Natural killer cell (primary cell): ENCODE measurements at regions not wholly inside any gene's neighbourhood (a gene's known extent, or its start where the extent isn't known, plus 50 kb on each side); places are given as distances from the start of the nearest gene placed in this dataset.
"Not testable (repeated sequence)": the region's sequence is repeated elsewhere in the genome, so short reads cannot be mapped to it uniquely, and the experiment has no call there.

Experiments
- ATAC-seq, 3 donors: fragments of 150-1000 bp in 2 of 3; fragments of 200-7000 bp in 1 of 3; cut with Tn5 transposase; 1 replicate in 1 of 3; 2 replicates in 2 of 3; pipeline ENCODE4 v1.10.0; 2021; ENCODE audit warnings: mild to moderate bottlenecking in 2 of 3, moderate library complexity in 2 of 3
- DNase-seq, 2 donors: peaks; one replicate each; pipeline versions ENCODE4 v3.0.0 to v3.0.0-alpha.2; 2013 to 2021; ENCODE audit warnings: mixed read lengths in 1 of 2
- H3K27ac ChIP-seq: one replicate; pipeline ENCODE4 v1.5.1; 2013; ENCODE audit warnings: mild to moderate bottlenecking, low read length
- H3K27me3 ChIP-seq: one replicate; pipeline ENCODE4 v1.6.1; 2013; ENCODE audit warnings: low read length; ENCODE audit not compliant: control insufficient read depth, insufficient read depth
- H3K36me3 ChIP-seq: one replicate; pipeline ENCODE4 v1.6.1; 2013; ENCODE audit warnings: low read length; ENCODE audit not compliant: control insufficient read depth, insufficient read depth
- H3K4me1 ChIP-seq: one replicate; pipeline ENCODE4 v1.6.1; 2013; ENCODE audit warnings: low read length; ENCODE audit not compliant: control insufficient read depth, insufficient read depth
- H3K4me3 ChIP-seq: one replicate; pipeline ENCODE4 v1.5.1; 2013; ENCODE audit warnings: low read length
- H3K9me3 ChIP-seq: one replicate; pipeline ENCODE4 v1.6.1; 2013; ENCODE audit warnings: low read length; ENCODE audit not compliant: control insufficient read depth, insufficient read depth
- H3K27ac Mint-ChIP-seq, 2 donors: one replicate each; pipeline ENCODE4 v1.8.0; 2022; ENCODE audit warnings: mild to moderate bottlenecking in 2 of 2, mixed read lengths in 2 of 2, moderate library complexity in 1 of 2
- H3K27me3 Mint-ChIP-seq, 2 donors: one replicate each; pipeline ENCODE4 v1.8.0; 2022; ENCODE audit warnings: low read depth in 2 of 2, mixed read lengths in 2 of 2
- H3K36me3 Mint-ChIP-seq: one replicate; pipeline ENCODE4 v1.8.0; 2022; ENCODE audit warnings: mixed read lengths
- H3K4me1 Mint-ChIP-seq, 2 donors: one replicate each; pipeline ENCODE4 v1.8.0; 2022; ENCODE audit warnings: mixed read lengths in 2 of 2
- H3K4me3 Mint-ChIP-seq: one replicate; pipeline ENCODE4 v1.8.0; 2022; ENCODE audit warnings: mild to moderate bottlenecking, moderate library complexity, mixed read lengths
- H3K9me3 Mint-ChIP-seq, 2 donors: one replicate each; pipeline ENCODE4 v1.8.0; 2022; ENCODE audit warnings: mixed read lengths in 2 of 2
- CTCF ChIP-seq: fragments of 200-600 bp; IDR thresholded peaks from one replicate; pipeline ENCODE4 v1.8.0; 2022; ENCODE audit warnings: antibody characterized with exemption
- WGBS: methylation state at CpG from one replicate; pipeline ENCODE4 v1.1.7; 2013; ENCODE audit warnings: missing lambda C conversion rate; ENCODE audit not compliant: insufficient coverage; 5-methylcytosine and 5-hydroxymethylcytosine counted together
- intact Hi-C: fragments of 100-400 bp; cut with micrococcal nuclease; formaldehyde crosslinking; loops from one replicate; pipeline ENCODE4 v1.14.2; 2022

GRCh38 chr20:12748359-12748994, 260.3 kb upstream of the SPTLC3 start:
- ATAC-seq (no peak), DNase-seq (no peak)
- Mint-ChIP-seq H3K4me3 (no peak overlapping the region), H3K9me3 (peaks cover 2 to 3% of the 10 kb centered on the region in 2 donors), H3K27me3 (no peaks in the 10 kb centered on the region), H3K4me1 (no peaks in the 10 kb centered on the region), H3K27ac (no peak overlapping the region), H3K36me3 (no peaks in the 10 kb centered on the region)
- Histone ChIP-seq H3K27me3 (no peaks in the 10 kb centered on the region), H3K27ac (no peak overlapping the region), H3K36me3 (no peaks in the 10 kb centered on the region), H3K4me3 (no peak overlapping the region), H3K4me1 (no peaks in the 10 kb centered on the region), H3K9me3 (no peaks in the 10 kb centered on the region)
- intact Hi-C loops, result no loop called here
- no peak for TF ChIP-seq CTCF
- 63% methylated on average over 1 of the region's 1 CpG for WGBS

- intact Hi-C loops, result no loop called here
- H3K27me3 Mint-ChIP-seq, result no peaks in the 10 kb centered on the region
- H3K4me3 ChIP-seq, result no peak overlapping the region
- H3K36me3 ChIP-seq, result no peaks in the 10 kb centered on the region
- no peaks in the 10 kb centered on the region for H3K27me3 ChIP-seq
- 86% methylated on average over 6 of the region's 6 CpGs for WGBS
- H3K36me3 Mint-ChIP-seq, result no peaks in the 10 kb centered on the region
- no peak overlapping the region for H3K27ac ChIP-seq
- H3K4me1 Mint-ChIP-seq, result no peaks in the 10 kb centered on the region
- no peak for TF ChIP-seq CTCF
- DNase-seq (no peak), ATAC-seq (no peak)
- H3K9me3 ChIP-seq, result no peaks in the 10 kb centered on the region
- no peak overlapping the region for H3K27ac Mint-ChIP-seq
- no peaks in the 10 kb centered on the region for H3K4me1 ChIP-seq
- H3K4me3 Mint-ChIP-seq, result no peak overlapping the region
- H3K9me3 Mint-ChIP-seq, result peaks cover 3 to 6% of the 10 kb centered on the region in 2 donors
These were observed 258.6 kb upstream of the SPTLC3 start for GRCh38 chr20:12750221-12750620.

- H3K4me3 Mint-ChIP-seq, ATAC-seq, H3K27me3 ChIP-seq, DNase-seq, H3K36me3 ChIP-seq, H3K36me3 Mint-ChIP-seq, H3K27ac ChIP-seq, H3K27me3 Mint-ChIP-seq, H3K9me3 Mint-ChIP-seq, H3K4me1 ChIP-seq, H3K27ac Mint-ChIP-seq, H3K9me3 ChIP-seq, intact Hi-C loops, H3K4me3 ChIP-seq, H3K4me1 Mint-ChIP-seq: not testable (repeated sequence)
- WGBS, result 76% methylated on average over 9 of the region's 9 CpGs
These were observed 255.7 kb upstream of the SPTLC3 start for GRCh38 chr20:12752900-12753693.

- intact Hi-C loops, H3K36me3 ChIP-seq, H3K36me3 Mint-ChIP-seq, H3K4me3 ChIP-seq, H3K4me1 Mint-ChIP-seq, H3K4me3 Mint-ChIP-seq, H3K4me1 ChIP-seq, ATAC-seq, H3K9me3 Mint-ChIP-seq, H3K27me3 ChIP-seq, DNase-seq, H3K27me3 Mint-ChIP-seq, H3K9me3 ChIP-seq, H3K27ac Mint-ChIP-seq, H3K27ac ChIP-seq: not testable (repeated sequence)
- WGBS, result 85% methylated on average over 3 of the region's 3 CpGs
These were observed 255.0 kb upstream of the SPTLC3 start for GRCh38 chr20:12753742-12754141.

GRCh38 chr20:12759493-12759892, 249.3 kb upstream of the SPTLC3 start:
- H3K4me3 ChIP-seq, H3K4me1 Mint-ChIP-seq, H3K4me1 ChIP-seq, H3K9me3 Mint-ChIP-seq, H3K9me3 ChIP-seq, DNase-seq, H3K27ac Mint-ChIP-seq, H3K4me3 Mint-ChIP-seq, H3K36me3 ChIP-seq, H3K27me3 ChIP-seq, ATAC-seq, H3K27ac ChIP-seq, H3K27me3 Mint-ChIP-seq, H3K36me3 Mint-ChIP-seq, intact Hi-C loops: not testable (repeated sequence)
- WGBS, result 91% methylated on average over 3 of the region's 5 CpGs
